SK-N-SH treated with all-trans-retinoic acid at 6 μM for 48 hours (cell line): ENCODE measurements at regions not wholly inside any gene's neighbourhood (a gene's known extent, or its start where the extent isn't known, plus 50 kb on each side); places are given as distances from the start of the nearest gene placed in this dataset.

ENCODE experiments used
- ATAC-seq: fragments of 200-7000 bp; cut with Tn5 transposase; 3 replicates; pipeline ENCODE4 v1.9.1; 2020; ENCODE audit warnings: mild to moderate bottlenecking, moderate library complexity
- ARNTL ChIP-seq: fragments of 450-650 bp; formaldehyde crosslinking; IDR thresholded peaks from 2 replicates; pipeline ENCODE4 v1.5.0; 2020; ENCODE audit warnings: low read depth, mild to moderate bottlenecking, moderate library complexity, borderline replicate concordance
- CREB5 ChIP-seq: fragments of 250-450 bp; sonication (Bioruptor Pico); IDR thresholded peaks from 2 replicates; pipeline ENCODE4 v1.5.1; 2020; ENCODE audit warnings: low read depth, mild to moderate bottlenecking, moderate library complexity
- ISL1 ChIP-seq: fragments of 250-450 bp; sonication (Bioruptor Pico); IDR thresholded peaks from 2 replicates; pipeline ENCODE4 v2.1.2; 2022; ENCODE audit warnings: mild to moderate bottlenecking, moderate library complexity
- POU6F1 ChIP-seq: fragments of 250-450 bp; sonication (Bioruptor Pico); IDR thresholded peaks from 2 replicates; pipeline ENCODE4 v1.8.0; 2021; ENCODE audit warnings: low read depth, mild to moderate bottlenecking, moderate library complexity, borderline replicate concordance
- PPARA ChIP-seq: fragments of 250-450 bp; sonication (Bioruptor Pico); IDR thresholded peaks from 2 replicates; pipeline ENCODE4 v1.5.0; 2020; ENCODE audit warnings: mild to moderate bottlenecking, borderline replicate concordance
- TCF4 ChIP-seq: fragments of 250-450 bp; sonication (Bioruptor Pico); IDR thresholded peaks from 2 replicates; pipeline ENCODE4 v1.8.0; 2021; ENCODE audit warnings: mild to moderate bottlenecking, moderate library complexity, borderline replicate concordance
- TOX ChIP-seq: fragments of 250-450 bp; sonication (Bioruptor Pico); IDR thresholded peaks from 2 replicates; pipeline ENCODE4 v1.8.0; 2021; ENCODE audit warnings: mild to moderate bottlenecking, moderate library complexity, borderline replicate concordance
- ZC3H10 ChIP-seq: fragments of 250-450 bp; sonication (Bioruptor Pico); IDR thresholded peaks from 2 replicates; pipeline ENCODE4 v1.5.1; 2021; ENCODE audit warnings: mild to moderate bottlenecking, moderate library complexity
- ZFP3 ChIP-seq: fragments of 250-450 bp; sonication (Bioruptor Pico); IDR thresholded peaks from 2 replicates; pipeline ENCODE4 v1.5.0; 2020; ENCODE audit warnings: mild to moderate bottlenecking, moderate library complexity
- ZFP30 ChIP-seq: fragments of 450-650 bp; formaldehyde crosslinking; IDR thresholded peaks from 2 replicates; pipeline ENCODE4 v1.5.0; 2022; ENCODE audit warnings: mild to moderate bottlenecking, moderate library complexity
- ZNF8 ChIP-seq: fragments of 450-650 bp; formaldehyde crosslinking; IDR thresholded peaks from 2 replicates; pipeline ENCODE4 v1.5.0; 2020; ENCODE audit warnings: mild to moderate bottlenecking, moderate library complexity

GRCh38 chr3:120854908-120855526 is 53.0 kb upstream of the STXBP5L start:
- no peak for TF ChIP-seq ARNTL (CRISPR knock-in tag)
- TF ChIP-seq ZC3H10 (CRISPR knock-in tag) = no peak
- no peak for TF ChIP-seq CREB5
- no peak for TF ChIP-seq ISL1 (CRISPR knock-in tag)
- TF ChIP-seq TOX = no peak
- no peak for TF ChIP-seq TCF4 (CRISPR knock-in tag)
- no peak for TF ChIP-seq ZFP3 (CRISPR knock-in tag)
- TF ChIP-seq ZFP30 = no peak
- TF ChIP-seq ZNF8 (CRISPR knock-in tag) = no peak
- no peak for TF ChIP-seq PPARA (CRISPR knock-in tag)
- ATAC-seq = no peak

GRCh38 chr3:120855665-120856437 is 52.2 kb upstream of the STXBP5L start:
- peak; percentile 31; the same call in 1 of the 2 replicates for TF ChIP-seq ISL1 (CRISPR knock-in tag)
- TF ChIP-seq POU6F1 = no peak
- peak; percentile 97 for ATAC-seq
